ENCODE measurements at regions not wholly inside any gene's neighbourhood (a gene's known extent, or its start where the extent isn't known, plus 50 kb on each side); places are given as distances from the start of the nearest gene placed in this dataset.

DNA sequence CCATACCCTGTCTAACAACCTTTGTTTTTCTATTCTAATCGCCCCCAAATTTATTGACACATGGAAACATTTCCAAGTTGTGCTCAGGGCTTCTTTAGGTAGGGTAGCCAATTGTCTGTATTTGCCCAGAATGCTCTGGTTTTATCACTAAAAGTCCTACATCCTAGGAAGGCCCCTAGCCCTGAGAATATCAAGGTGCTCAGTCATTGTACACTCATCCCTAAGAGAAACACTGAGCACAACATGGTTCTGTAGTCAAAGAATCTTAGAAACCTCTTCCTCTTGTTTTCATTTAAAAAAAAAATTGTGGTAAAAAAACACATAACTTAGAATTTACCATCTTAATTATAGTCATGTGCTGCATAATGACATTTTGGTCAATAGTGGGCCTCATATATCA is 69.0 kb upstream of the BASP1 start:
- no peaks in the 10 kb centered on the region for H3K27me3 ChIP-seq
- TF ChIP-seq CTCF (IDR thresholded peaks at IDR 0.05) = no peak
- no peaks in the 10 kb centered on the region for H3K4me1 ChIP-seq
- H3K27ac ChIP-seq = no peak overlapping the region
- DNase-seq (ENCODE audit: low spot score) = no peak
- no peak overlapping the region for H3K4me3 ChIP-seq
- H3K9me3 ChIP-seq = no peaks in the 10 kb centered on the region
- no peaks in the 10 kb centered on the region for H3K36me3 ChIP-seq

GRCh38 chr5:17149786-17150185 is 67.6 kb upstream of the BASP1 start:
- H3K36me3 ChIP-seq = no peaks in the 10 kb centered on the region
- no peaks in the 10 kb centered on the region for H3K9me3 ChIP-seq
- no peaks in the 10 kb centered on the region for H3K4me1 ChIP-seq
- H3K27ac ChIP-seq = no peak overlapping the region
- no peaks in the 10 kb centered on the region for H3K27me3 ChIP-seq
- no peak overlapping the region for H3K4me3 ChIP-seq
- no peak for TF ChIP-seq CTCF (IDR thresholded peaks at IDR 0.05)
- DNase-seq (ENCODE audit: low spot score) = no peak

DNA sequence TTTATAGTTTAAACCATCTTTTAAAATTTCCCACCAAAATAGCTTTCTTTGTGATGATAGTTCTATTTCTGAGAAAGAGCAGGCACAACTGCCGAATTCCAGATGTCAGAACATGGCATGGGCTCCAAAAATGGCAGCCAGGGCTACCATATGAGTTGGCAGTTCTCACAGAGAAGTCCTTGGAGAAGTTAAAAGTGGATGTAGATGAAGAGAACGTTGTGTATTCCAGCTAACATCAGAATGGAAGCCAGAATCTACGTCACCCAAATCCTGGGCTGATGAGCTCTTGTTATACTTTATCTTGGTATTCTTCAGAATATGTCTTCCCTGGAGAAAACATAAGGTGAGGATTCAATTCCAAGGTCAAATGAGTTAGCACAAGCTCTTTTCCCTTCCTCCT is 66.9 kb upstream of the BASP1 start:
- TF ChIP-seq CTCF (IDR thresholded peaks at IDR 0.05) = no peak
- no peaks in the 10 kb centered on the region for H3K27me3 ChIP-seq
- H3K36me3 ChIP-seq = no peaks in the 10 kb centered on the region
- H3K4me1 ChIP-seq = no peaks in the 10 kb centered on the region
- no peak for DNase-seq (ENCODE audit: low spot score)
- no peaks in the 10 kb centered on the region for H3K9me3 ChIP-seq
- H3K27ac ChIP-seq = no peak overlapping the region
- H3K4me3 ChIP-seq = no peak overlapping the region

GRCh38 chr5:17151686-17152085 is 65.7 kb upstream of the BASP1 start:
- Histone ChIP-seq H3K27ac (no peak overlapping the region), H3K4me3 (no peak overlapping the region), H3K9me3 (no peaks in the 10 kb centered on the region), H3K36me3 (no peaks in the 10 kb centered on the region), H3K4me1 (no peaks in the 10 kb centered on the region), H3K27me3 (no peaks in the 10 kb centered on the region)
- TF ChIP-seq CTCF (IDR thresholded peaks at IDR 0.05) = no peak
- no peak for DNase-seq (ENCODE audit: low spot score)

DNA sequence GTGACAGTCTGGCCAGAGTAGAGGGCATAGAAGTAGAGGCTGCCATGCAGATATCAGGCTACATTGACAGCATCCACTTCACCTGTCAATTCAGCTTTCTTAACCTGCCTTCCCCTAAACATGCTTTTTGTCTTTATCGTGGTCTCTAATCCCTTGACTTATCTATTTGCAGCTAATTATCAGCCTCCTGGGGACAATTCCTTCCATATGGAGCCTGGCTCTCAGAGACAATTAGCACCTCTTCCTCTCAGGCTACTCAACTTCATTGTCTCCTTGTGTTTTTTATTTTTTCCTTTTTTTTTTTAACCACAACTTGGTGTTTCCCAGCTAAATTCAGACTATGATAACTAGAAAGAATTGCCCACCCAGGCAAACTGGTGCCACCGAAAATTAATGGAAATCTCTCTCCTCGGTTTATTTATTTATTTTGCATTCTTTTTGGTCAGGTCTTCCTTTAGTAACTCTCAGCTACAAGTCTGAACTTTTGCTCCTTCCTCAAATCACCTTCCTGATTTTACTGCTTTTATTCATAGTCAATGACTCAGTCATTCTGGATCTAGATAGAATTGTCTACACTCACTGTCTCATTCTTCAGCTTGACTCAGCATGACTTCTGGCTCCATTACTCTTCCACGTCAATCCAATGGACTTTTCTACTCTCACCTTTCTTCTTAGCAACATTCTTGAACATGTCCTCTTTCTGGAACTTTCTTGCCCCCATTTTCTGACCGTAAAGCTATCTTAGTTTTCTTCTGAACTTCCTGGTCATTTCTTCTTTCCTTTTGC is 63.0 kb upstream of the BASP1 start:
- Histone ChIP-seq H3K9me3 (no peaks in the 10 kb centered on the region), H3K4me3 (no peak overlapping the region), H3K27me3 (no peaks in the 10 kb centered on the region), H3K4me1 (no peaks in the 10 kb centered on the region), H3K27ac (no peak overlapping the region), H3K36me3 (no peaks in the 10 kb centered on the region)
- no peak for TF ChIP-seq CTCF (IDR thresholded peaks at IDR 0.05)
- DNase-seq (ENCODE audit: low spot score) = no peak

- Histone ChIP-seq H3K27ac (no peak overlapping the region), H3K4me1 (no peaks in the 10 kb centered on the region), H3K27me3 (no peaks in the 10 kb centered on the region), H3K4me3 (no peak overlapping the region), H3K36me3 (no peaks in the 10 kb centered on the region), H3K9me3 (no peaks in the 10 kb centered on the region)
- no peak for DNase-seq (ENCODE audit: low spot score)
- no peak for TF ChIP-seq CTCF (IDR thresholded peaks at IDR 0.05)
Observed at GRCh38 chr5:17156463-17156862, 61.0 kb upstream of the BASP1 start.

Data from right atrium auricular region (tissue), 2 donors.